Epithelial cell of proximal tubule (primary cell): ENCODE measurements at regions not wholly inside any gene's neighbourhood (a gene's known extent, or its start where the extent isn't known, plus 50 kb on each side); places are given as distances from the start of the nearest gene placed in this dataset.

ENCODE experiments used
- DNase-seq: peaks from one replicate; pipeline ENCODE4 v3.0.0-alpha.2; 2011; ENCODE audit warnings: low read depth
- H3K4me3 ChIP-seq: 2 replicates; pipeline ENCODE4 v1.5.1; 2011; ENCODE audit warnings: low read depth, mild to moderate bottlenecking, low read length
- CTCF ChIP-seq: conservative IDR thresholded peaks from 2 replicates; pipeline ENCODE4 v1.5.1; 2012; ENCODE audit warnings: low read depth, mild to moderate bottlenecking, low read length

DNA sequence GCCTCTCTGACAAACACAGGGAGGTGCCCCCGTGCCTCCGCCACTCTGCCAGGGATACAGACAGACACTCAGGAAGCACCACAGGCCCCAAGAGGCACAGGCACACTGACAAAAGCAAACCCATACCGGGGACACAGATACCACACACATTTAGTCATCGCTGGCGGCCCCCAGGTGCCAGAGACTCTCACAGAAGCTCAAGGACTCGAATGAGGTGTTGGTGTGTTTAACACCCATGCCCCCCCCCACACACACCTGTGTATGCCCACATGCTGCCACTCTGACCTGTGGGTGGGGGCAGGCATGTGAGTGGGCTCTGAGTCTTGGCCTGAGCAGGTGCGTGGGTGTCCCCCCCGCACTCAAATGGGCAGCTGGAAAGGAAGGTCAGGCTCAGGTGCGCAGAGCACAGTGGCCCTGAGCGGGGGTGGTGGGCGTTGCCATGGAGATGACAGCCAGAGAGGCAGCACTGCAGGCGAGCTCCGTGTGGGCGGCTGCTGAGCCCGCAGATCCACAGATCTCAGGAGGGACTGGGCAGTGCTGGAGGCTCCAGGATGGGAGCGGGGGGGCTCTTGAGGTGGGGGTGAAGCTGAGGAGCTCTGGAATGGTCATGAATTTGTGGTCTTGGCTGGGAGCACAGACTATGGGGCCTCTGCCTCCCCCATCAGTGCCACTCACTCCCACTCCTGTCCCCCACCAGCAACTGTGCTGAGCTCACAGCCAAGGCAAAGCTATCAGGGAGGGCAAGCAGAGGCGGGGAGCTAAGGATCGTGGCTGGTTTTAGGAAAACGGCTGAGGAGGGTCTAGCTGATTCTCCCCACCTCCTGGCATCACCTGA is 73.9 kb upstream of the TAF1B start:
- H3K4me3 ChIP-seq: no peak overlapping the region
- no peak for DNase-seq
- TF ChIP-seq CTCF: no peak

DNA sequence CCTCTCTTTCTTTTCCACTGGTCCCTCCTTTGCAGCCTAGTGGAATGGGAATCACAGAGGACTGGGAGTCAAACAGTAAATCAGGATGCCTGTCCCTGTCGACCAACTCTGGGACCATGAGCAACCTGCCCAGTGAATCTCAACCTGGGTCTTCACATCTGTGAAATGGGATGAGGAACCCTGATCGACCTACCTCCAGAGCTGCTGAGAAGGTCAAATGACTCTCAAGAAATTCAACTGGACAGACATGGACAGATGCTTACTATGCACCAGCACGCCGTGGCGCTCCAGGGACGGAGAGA is 73.3 kb upstream of the TAF1B start:
- no peak for TF ChIP-seq CTCF
- DNase-seq: no peak
- no peak overlapping the region for H3K4me3 ChIP-seq

DNA sequence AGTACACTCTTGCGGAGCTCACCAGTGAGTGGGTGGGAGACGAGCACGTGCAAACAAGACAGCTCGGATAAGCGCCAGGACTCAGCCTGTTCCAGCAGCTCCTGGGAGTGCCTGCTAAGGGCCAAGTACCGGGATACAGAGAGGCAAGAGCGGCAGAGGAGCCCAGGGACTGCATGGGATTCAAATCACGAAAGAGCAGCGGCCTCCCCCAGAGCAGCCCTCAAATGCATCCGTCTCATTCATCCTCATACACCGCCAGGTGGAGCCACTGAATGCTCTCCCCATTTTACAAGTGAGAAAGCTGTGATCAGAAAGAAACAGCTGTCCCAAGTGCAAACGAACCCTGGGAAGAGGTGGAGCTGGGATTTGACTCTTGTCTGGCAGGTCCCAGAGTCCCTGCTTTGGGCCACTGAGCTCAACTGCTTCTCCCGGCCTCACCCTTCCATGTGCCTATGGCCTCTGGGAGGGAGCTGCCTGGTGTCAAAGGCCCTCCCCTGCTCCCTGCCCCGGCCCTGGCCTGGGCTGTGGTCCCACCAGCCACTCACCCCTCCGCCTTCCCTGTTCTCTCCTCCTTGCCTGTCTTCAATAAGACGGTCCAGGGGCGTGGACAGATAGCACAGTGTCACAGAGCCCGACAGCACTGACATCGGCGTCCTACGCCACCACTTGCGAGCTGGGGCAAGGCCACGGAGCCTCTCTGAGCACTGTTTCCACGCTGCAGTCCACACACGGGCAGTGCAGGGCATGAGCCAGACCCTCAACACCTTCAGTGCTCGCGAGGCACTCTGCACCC is 72.8 kb upstream of the TAF1B start:
- H3K4me3 ChIP-seq: no peak overlapping the region
- DNase-seq: no peak
- peak; percentile 79 for TF ChIP-seq CTCF

DNA sequence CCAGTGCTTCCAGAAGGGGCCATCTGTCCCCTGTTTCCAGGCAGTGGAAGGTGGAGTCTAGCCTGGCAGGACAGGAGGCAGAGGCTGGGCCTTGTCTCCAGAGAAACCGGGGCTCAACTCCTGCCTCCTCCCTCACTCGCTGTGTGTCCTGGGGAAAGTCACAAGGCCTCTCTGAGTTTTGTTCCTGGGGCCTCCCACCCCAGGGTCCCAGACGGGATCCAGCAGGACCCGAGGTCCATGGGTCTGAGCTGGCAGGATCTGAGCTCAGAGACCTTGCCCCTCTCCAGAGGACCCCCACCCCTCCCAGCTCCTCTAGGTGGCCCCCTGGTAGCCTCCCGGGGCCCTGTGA is 72.2 kb upstream of the TAF1B start:
- no peak for DNase-seq
- H3K4me3 ChIP-seq: no peak overlapping the region
- no peak for TF ChIP-seq CTCF

DNA sequence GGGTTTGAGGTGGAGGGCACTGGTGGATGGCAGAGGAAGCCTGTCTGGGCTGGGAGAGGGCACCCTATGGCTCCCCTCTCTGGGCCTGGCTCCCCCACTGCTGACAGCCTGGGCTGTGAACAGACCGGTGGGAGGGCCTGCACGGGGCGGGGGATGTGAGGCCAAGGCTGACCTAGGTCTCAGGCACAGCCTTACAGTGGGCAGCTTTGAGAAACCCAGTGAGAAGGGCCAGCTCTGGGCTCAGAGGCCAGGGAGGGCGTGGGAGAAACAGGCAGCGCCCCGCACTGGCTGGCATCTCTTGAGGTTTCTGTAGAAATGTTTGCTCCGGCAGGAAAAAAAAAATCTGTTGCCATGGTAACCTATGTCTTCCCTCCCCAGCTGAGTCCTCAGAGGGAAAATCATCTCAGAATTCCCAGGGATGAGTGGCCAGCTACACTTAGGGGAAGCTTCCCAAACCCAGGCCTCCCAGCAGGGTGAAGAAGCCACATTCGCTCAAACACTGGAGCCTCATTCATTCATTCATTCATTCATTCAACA is 71.7 kb upstream of the TAF1B start:
- TF ChIP-seq CTCF: no peak
- DNase-seq: no peak
- H3K4me3 ChIP-seq: no peak overlapping the region

- DNase-seq: no peak
- TF ChIP-seq CTCF: no peak
- H3K4me3 ChIP-seq: no peak overlapping the region
Observed at GRCh38 chr2:9772035-9772998, 71.0 kb upstream of the TAF1B start.
